SK-N-SH (cell line): ENCODE measurements at regions not wholly inside any gene's neighbourhood (a gene's known extent, or its start where the extent isn't known, plus 50 kb on each side); places are given as distances from the start of the nearest gene placed in this dataset.

Experiments
- CTCF ChIA-PET: fragments of 300-600, 350-600 bp; formaldehyde crosslinking; extraction: SDS; loops from one replicate; lab custom pipeline; 2021; lab: Yijun Ruan, JAX
- POLR2A ChIA-PET: fragments of 350-600 bp; sonication (Branson Sonifier 250); formaldehyde crosslinking; extraction: SDS; loops from one replicate; lab custom pipeline; 2020; ENCODE audit warnings: antibody characterized with exemption, inconsistent platforms; lab: Yijun Ruan, JAX
- DNase-seq: peaks from one replicate; pipeline ENCODE4 v3.0.0; 2012
- H2AFZ ChIP-seq: fragments of 200-600 bp; sonication (generic); 2 replicates; pipeline ENCODE4 v1.8.1; 2016; ENCODE audit warnings: antibody characterized with exemption, mild to moderate bottlenecking, low read depth
- H3F3A ChIP-seq: fragments of 200-600 bp; sonication (generic); replicated peaks from 2 replicates; pipeline ENCODE3; 2016; ENCODE audit warnings: antibody characterized with exemption, mild to moderate bottlenecking; ENCODE audit not compliant: insufficient read depth
- H3K27ac ChIP-seq, 2 experiments: fragments of 200-500 bp in 1 of 2; fragments of 200-600 bp in 1 of 2; sonication (Bioruptor generic) in 1 of 2; sonication (generic), shearing (Covaris generic) in 1 of 2; 2 replicates each; pipeline versions ENCODE4 v1.5.1 to v1.6.1; 2014 to 2016; ENCODE audit warnings: low read depth in 2 of 2, inconsistent platforms in 1 of 2, low read length in 1 of 2, mild to moderate bottlenecking in 1 of 2, mixed read lengths in 1 of 2
- H3K27me3 ChIP-seq: fragments of 200-600 bp; sonication (generic), shearing (Covaris generic); 2 replicates; pipeline ENCODE4 v1.6.1; 2016; ENCODE audit warnings: mixed run types; ENCODE audit not compliant: insufficient read depth
- H3K36me3 ChIP-seq, 2 experiments: fragments of 200-500 bp in 1 of 2; fragments of 200-600 bp in 1 of 2; sonication (Bioruptor generic) in 1 of 2; sonication (generic) in 1 of 2; replicated peaks in 1 of 2; 2 replicates each; pipeline versions ENCODE3 to v1.5.1; 2014 to 2016; ENCODE audit warnings: low read length in 1 of 2, mild to moderate bottlenecking in 1 of 2; ENCODE audit not compliant: insufficient read depth in 2 of 2, control insufficient read depth in 1 of 2
- H3K4me1 ChIP-seq, 2 experiments: fragments of 200-500 bp in 1 of 2; fragments of 200-600 bp in 1 of 2; sonication (Bioruptor generic) in 1 of 2; sonication (generic), shearing (Covaris generic) in 1 of 2; 2 replicates each; pipeline versions ENCODE4 v1.5.1 to v1.6.1; 2014 to 2016; ENCODE audit warnings: low read depth in 1 of 2, low read length in 1 of 2, mixed run types in 1 of 2; ENCODE audit not compliant: insufficient read depth in 2 of 2, control insufficient read depth in 1 of 2
- H3K4me2 ChIP-seq: fragments of 200-600 bp; sonication (generic), shearing (Covaris generic); 2 replicates; pipeline ENCODE4 v1.6.1; 2017; ENCODE audit warnings: mixed run types
- H3K4me3 ChIP-seq, 2 experiments: fragments of 200-500 bp in 1 of 2; fragments of 200-600 bp in 1 of 2; sonication (Bioruptor generic) in 1 of 2; sonication (generic), shearing (Covaris generic) in 1 of 2; 2 replicates each; pipeline versions ENCODE4 v1.5.1 to v1.8.1; 2014 to 2016; ENCODE audit warnings: low read depth in 2 of 2, inconsistent platforms in 1 of 2, low read length in 1 of 2, mild to moderate bottlenecking in 1 of 2, mixed read lengths in 1 of 2, moderate library complexity in 1 of 2
- H3K79me2 ChIP-seq: fragments of 200-600 bp; sonication (generic); 2 replicates; pipeline ENCODE4 v1.8.1; 2017; ENCODE audit warnings: mild to moderate bottlenecking; ENCODE audit not compliant: insufficient read depth
- H3K9ac ChIP-seq: fragments of 200-600 bp; sonication (generic); 2 replicates; pipeline ENCODE4 v1.6.1; 2017; ENCODE audit warnings: mixed run types
- H3K9me2 ChIP-seq: fragments of 200-600 bp; sonication (generic); 2 replicates; pipeline ENCODE4 v1.6.1; 2017; ENCODE audit warnings: mixed run types
- H3K9me3 ChIP-seq: fragments of 200-600 bp; sonication (generic); 2 replicates; pipeline ENCODE4 v1.6.1; 2017; ENCODE audit warnings: mixed run types, mild to moderate bottlenecking, moderate library complexity
- H4K20me1 ChIP-seq: fragments of 200-600 bp; sonication (generic); 2 replicates; pipeline ENCODE4 v1.6.1; 2017; ENCODE audit warnings: mild to moderate bottlenecking, mixed run types; ENCODE audit not compliant: insufficient read depth
- CTCF ChIP-seq: fragments of 200-600 bp; sonication (generic); IDR thresholded peaks from 2 replicates; pipeline ENCODE4 v1.6.1; 2017; ENCODE audit warnings: antibody characterized with exemption, mild to moderate bottlenecking, moderate library complexity
- EZH2phosphoT487 ChIP-seq: fragments of 200-600 bp; sonication (generic); IDR thresholded peaks from 2 replicates; pipeline ENCODE4 v1.6.1; 2017; ENCODE audit warnings: low read depth, mixed run types, mild to moderate bottlenecking, antibody characterized with exemption, moderate library complexity, borderline replicate concordance
- GABPA ChIP-seq: IDR thresholded peaks from 2 replicates; pipeline ENCODE4 v1.4.0; 2012; ENCODE audit warnings: low read depth, mild to moderate bottlenecking
- GATA2 ChIP-seq: sonication (generic); formaldehyde crosslinking; IDR thresholded peaks from 2 replicates; pipeline ENCODE4 v1.5.0; 2020; ENCODE audit warnings: mild to moderate bottlenecking, missing genetic modification reagents
- IRF3 ChIP-seq: fragments of 150-350 bp; IDR thresholded peaks from 2 replicates; pipeline ENCODE4 v1.6.1; 2016; ENCODE audit warnings: mild to moderate bottlenecking, low read depth, low read length
- JUND ChIP-seq: IDR thresholded peaks from 2 replicates; pipeline ENCODE4 v1.4.0; 2012
- MXI1 ChIP-seq: IDR thresholded peaks from 2 replicates; pipeline ENCODE4 v1.6.1; 2012; ENCODE audit warnings: mild to moderate bottlenecking, low read depth, low read length, improper control_type of control experiment
- NRF1 ChIP-seq: IDR thresholded peaks from 2 replicates; pipeline ENCODE4 v1.6.1; 2012; ENCODE audit warnings: low read depth, mild to moderate bottlenecking, low read length
- POLR2AphosphoS5 ChIP-seq: IDR thresholded peaks from 2 replicates; pipeline ENCODE4 v1.6.1; 2012; ENCODE audit warnings: low read depth, low read length
- RAD21 ChIP-seq: IDR thresholded peaks from 2 replicates; pipeline ENCODE4 v1.6.1; 2012; ENCODE audit warnings: mild to moderate bottlenecking, low read length
- RCOR1 ChIP-seq: fragments of 150-350 bp; IDR thresholded peaks from 2 replicates; pipeline ENCODE4 v1.6.1; 2017; ENCODE audit warnings: antibody characterized with exemption, low read length
- RFX5 ChIP-seq: IDR thresholded peaks from 2 replicates; pipeline ENCODE4 v1.6.1; 2012; ENCODE audit warnings: mild to moderate bottlenecking, improper control_type of control experiment, low read length
- RXRA ChIP-seq: IDR thresholded peaks from 2 replicates; pipeline ENCODE4 v1.4.0; 2012; ENCODE audit warnings: low read depth, mild to moderate bottlenecking, borderline replicate concordance
- SIN3A ChIP-seq: IDR thresholded peaks from 2 replicates; pipeline ENCODE4 v1.6.1; 2012; ENCODE audit warnings: low read depth, mild to moderate bottlenecking, low read length, moderate library complexity, borderline replicate concordance
- SMC3 ChIP-seq: IDR thresholded peaks from 2 replicates; pipeline ENCODE4 v1.6.1; 2012; ENCODE audit warnings: low read depth, low read length, improper control_type of control experiment
- TAF1 ChIP-seq: IDR thresholded peaks from 2 replicates; pipeline ENCODE4 v1.6.1; 2012; ENCODE audit warnings: low read depth, mild to moderate bottlenecking, low read length, moderate library complexity, borderline replicate concordance
- TEAD4 ChIP-seq: IDR thresholded peaks from 2 replicates; pipeline ENCODE4 v1.4.0; 2012; ENCODE audit warnings: mild to moderate bottlenecking, borderline replicate concordance; ENCODE audit not compliant: insufficient read depth
- USF1 ChIP-seq: IDR thresholded peaks from 2 replicates; pipeline ENCODE4 v1.4.0; 2012; ENCODE audit warnings: low read depth, borderline replicate concordance
- USF2 ChIP-seq: fragments of 150-350 bp; IDR thresholded peaks from 2 replicates; pipeline ENCODE4 v1.6.1; 2017; ENCODE audit warnings: antibody characterized with exemption, low read length, low read depth, borderline replicate concordance
- YY1 ChIP-seq: IDR thresholded peaks from 2 replicates; pipeline ENCODE4 v1.4.0; 2012; ENCODE audit warnings: low read depth, mild to moderate bottlenecking
- whole genome bisulfite sequencing: methylation state at CpG from one replicate; pipeline ENCODE4 v1.1.6; 2017; ENCODE audit warnings: low lambda C conversion rate; 5-methylcytosine and 5-hydroxymethylcytosine counted together

GRCh38 chr20:12466915-12467314 lies 541.9 kb upstream of the SPTLC3 start (continued):
- TF ChIP-seq RCOR1 (no peak), USF2 (no peak), GABPA (no peak), IRF3 (no peak), RFX5 (no peak), POLR2AphosphoS5 (no peak)

- TF ChIP-seq CTCF: no peak
- no peak for TF ChIP-seq JUND
- no peak for TF ChIP-seq SIN3A
- TF ChIP-seq POLR2AphosphoS5: no peak
- TF ChIP-seq USF2: no peak
- TF ChIP-seq TAF1: no peak
- TF ChIP-seq GATA2 (CRISPR knock-in tag): no peak
- TF ChIP-seq RCOR1: no peak
- TF ChIP-seq USF1: no peak
- TF ChIP-seq RAD21: no peak
- no peak for TF ChIP-seq SMC3
- TF ChIP-seq YY1: no peak
- no peak for TF ChIP-seq MXI1
- no peak for TF ChIP-seq NRF1
- no peak for TF ChIP-seq TEAD4
- no peak for TF ChIP-seq RXRA
- no peak for TF ChIP-seq EZH2phosphoT487
- H4K20me1 ChIP-seq: no peaks in the 10 kb centered on the region
- no peaks in the 10 kb centered on the region for H3K36me3 ChIP-seq
- DNase-seq: no peak
- 10% methylated on average over 4 of the region's 4 CpGs for WGBS
- no peaks in the 10 kb centered on the region for H3K9me2 ChIP-seq
- no peak overlapping the region for H3K4me2 ChIP-seq
- no peak overlapping the region for H2AFZ ChIP-seq
- H3K79me2 ChIP-seq: no peaks in the 10 kb centered on the region
- H3K27me3 ChIP-seq: no peaks in the 10 kb centered on the region
- peaks cover 0 to 11% of the 10 kb centered on the region in 2 experiments; a peak in 2 of 4 replicates for H3K4me1 ChIP-seq
- no peaks in the 10 kb centered on the region for H3F3A ChIP-seq
- no peaks in the 10 kb centered on the region for H3K9me3 ChIP-seq
- H3K4me3 ChIP-seq: no peak overlapping the region
- ChIA-PET POLR2A (no interaction called here), CTCF (interaction anchor here (0.7 kb wide), 1 partner anchor 150 kb away, joined by 3 read pairs; no protein-coding TSS in a partner anchor)
- H3K9ac ChIP-seq: no peak overlapping the region
- peak overlapping the region in 1 of 2 experiments; percentile 12; a peak in 2 of 4 replicates for H3K27ac ChIP-seq
Observed at GRCh38 chr20:12467758-12468157, 541.0 kb upstream of the SPTLC3 start.
